Lung microvascular endothelial cell (primary cell): ENCODE measurements at regions not wholly inside any gene's neighbourhood (a gene's known extent, or its start where the extent isn't known, plus 50 kb on each side); places are given as distances from the start of the nearest gene placed in this dataset.

Experiments used
- DNase-seq, 2 donors: peaks; one replicate each; pipeline versions ENCODE4 v3.0.0 to v3.0.0-alpha.2; 2010; ENCODE audit warnings: low read depth in 2 of 2

- no peak for DNase-seq
Measured at GRCh38 chr6:148273962-148274752, 68.5 kb upstream of the SASH1 start.

- no peak for DNase-seq
Measured at GRCh38 chr6:148274809-148275208, 67.8 kb upstream of the SASH1 start.

GRCh38 chr6:148285205-148285604, 57.4 kb upstream of the SASH1 start:
- no peak for DNase-seq

- DNase-seq, result no peak
Measured at GRCh38 chr6:148286563-148286962, 56.1 kb upstream of the SASH1 start.

GRCh38 chr6:148287623-148288333, 54.9 kb upstream of the SASH1 start:
- DNase-seq, result no peak

- no peak for DNase-seq
Measured at GRCh38 chr6:148288541-148288940, 54.1 kb upstream of the SASH1 start.

- DNase-seq, result peak; percentile 18 to 28
Measured at GRCh38 chr6:148289153-148289552, 53.5 kb upstream of the SASH1 start.

GRCh38 chr6:148291876-148292275, 50.8 kb upstream of the SASH1 start:
- DNase-seq, result peak in 1 of 2 donors; percentile 51
